Retinal pigment epithelial cell (primary cell): ENCODE measurements at regions not wholly inside any gene's neighbourhood (a gene's known extent, or its start where the extent isn't known, plus 50 kb on each side); places are given as distances from the start of the nearest gene placed in this dataset.
"Not testable (repeated sequence)": the region's sequence is repeated elsewhere in the genome, so short reads cannot be mapped to it uniquely, and the experiment has no call there.

Experiments
- DNase-seq: peaks from one replicate; pipeline ENCODE4 v3.0.0-alpha.2; 2010; ENCODE audit warnings: low read depth
- H3K4me3 ChIP-seq: 2 replicates; pipeline ENCODE4 v1.5.1; 2011; ENCODE audit warnings: mild to moderate bottlenecking, low read length, control low read depth, moderate library complexity
- TF ChIP-seq, protein P1 (sequence below): conservative IDR thresholded peaks from 2 replicates; pipeline ENCODE4 v1.5.1; 2011; ENCODE audit warnings: low read depth, low read length, control low read depth, inconsistent platforms

DNA sequence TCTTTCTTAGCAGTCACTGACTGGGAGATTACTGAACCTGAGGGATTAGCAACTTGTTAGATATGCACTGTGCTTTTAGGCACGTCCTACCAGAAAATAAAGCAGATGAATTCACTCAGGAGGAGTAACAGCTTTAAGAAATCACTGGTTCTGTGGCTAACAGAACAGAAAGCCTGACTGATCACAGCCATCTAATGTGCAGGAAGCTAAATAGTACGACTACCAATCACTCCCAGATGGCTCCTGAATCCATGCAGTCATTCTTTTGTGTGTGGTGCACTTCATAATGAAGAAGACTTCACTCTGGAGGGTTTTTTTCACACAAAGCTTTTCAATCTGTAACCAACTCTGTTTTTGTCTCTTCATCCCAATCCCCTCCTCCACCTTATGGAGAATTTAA is 305.3 kb upstream of the INTU start:
- no peak overlapping the region for H3K4me3 ChIP-seq
- TF ChIP-seq, protein P1, sequence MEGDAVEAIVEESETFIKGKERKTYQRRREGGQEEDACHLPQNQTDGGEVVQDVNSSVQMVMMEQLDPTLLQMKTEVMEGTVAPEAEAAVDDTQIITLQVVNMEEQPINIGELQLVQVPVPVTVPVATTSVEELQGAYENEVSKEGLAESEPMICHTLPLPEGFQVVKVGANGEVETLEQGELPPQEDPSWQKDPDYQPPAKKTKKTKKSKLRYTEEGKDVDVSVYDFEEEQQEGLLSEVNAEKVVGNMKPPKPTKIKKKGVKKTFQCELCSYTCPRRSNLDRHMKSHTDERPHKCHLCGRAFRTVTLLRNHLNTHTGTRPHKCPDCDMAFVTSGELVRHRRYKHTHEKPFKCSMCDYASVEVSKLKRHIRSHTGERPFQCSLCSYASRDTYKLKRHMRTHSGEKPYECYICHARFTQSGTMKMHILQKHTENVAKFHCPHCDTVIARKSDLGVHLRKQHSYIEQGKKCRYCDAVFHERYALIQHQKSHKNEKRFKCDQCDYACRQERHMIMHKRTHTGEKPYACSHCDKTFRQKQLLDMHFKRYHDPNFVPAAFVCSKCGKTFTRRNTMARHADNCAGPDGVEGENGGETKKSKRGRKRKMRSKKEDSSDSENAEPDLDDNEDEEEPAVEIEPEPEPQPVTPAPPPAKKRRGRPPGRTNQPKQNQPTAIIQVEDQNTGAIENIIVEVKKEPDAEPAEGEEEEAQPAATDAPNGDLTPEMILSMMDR, result no peak
- DNase-seq, result peak; percentile 30

DNA sequence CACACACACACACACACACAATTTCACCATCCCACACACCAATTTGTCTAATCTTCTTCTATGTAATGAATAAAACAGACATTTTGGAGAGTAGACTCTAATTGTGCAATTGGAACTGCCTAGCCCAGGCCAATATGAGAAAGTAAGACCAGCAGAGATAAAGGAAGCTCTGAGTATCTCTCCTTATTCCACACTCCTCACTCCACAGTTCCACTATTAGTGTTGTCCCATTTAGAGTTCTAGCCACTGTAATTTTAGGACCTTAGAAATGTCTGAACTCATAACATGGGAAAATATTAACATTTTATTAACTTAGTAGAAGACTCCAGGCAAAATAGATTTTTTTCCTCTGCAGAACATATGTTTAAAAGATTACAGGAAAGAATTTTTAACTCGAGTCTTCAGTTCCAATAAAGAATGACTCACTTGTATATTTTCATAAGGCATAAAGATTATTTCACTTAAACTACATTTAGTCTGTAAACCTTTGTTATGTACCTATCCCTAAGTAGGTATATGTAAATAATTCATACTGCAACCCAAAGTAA is 297.6 kb upstream of the INTU start:
- no peak for DNase-seq
- no peak overlapping the region for H3K4me3 ChIP-seq
- TF ChIP-seq, protein P1, result no peak

DNA sequence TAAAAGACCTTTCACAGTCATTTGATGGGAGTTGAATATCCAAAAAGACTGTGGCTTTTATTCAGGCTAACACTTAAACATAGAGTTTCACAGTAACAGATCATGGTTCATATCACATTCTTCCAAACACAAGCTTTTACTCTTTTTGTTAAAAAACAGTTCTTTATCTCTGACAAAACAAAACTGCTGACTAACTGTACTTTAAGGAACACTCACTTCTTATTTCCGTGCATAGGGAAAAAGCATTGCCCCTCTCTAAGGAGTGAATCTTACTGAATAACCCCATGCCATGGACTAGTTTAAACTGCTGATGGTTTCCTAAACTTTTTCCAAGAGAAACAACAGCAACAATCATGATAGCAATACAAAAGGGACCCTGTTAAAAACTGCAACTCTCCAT is 297.0 kb upstream of the INTU start:
- TF ChIP-seq, protein P1, result no peak
- no peak overlapping the region for H3K4me3 ChIP-seq
- DNase-seq, result no peak

DNA sequence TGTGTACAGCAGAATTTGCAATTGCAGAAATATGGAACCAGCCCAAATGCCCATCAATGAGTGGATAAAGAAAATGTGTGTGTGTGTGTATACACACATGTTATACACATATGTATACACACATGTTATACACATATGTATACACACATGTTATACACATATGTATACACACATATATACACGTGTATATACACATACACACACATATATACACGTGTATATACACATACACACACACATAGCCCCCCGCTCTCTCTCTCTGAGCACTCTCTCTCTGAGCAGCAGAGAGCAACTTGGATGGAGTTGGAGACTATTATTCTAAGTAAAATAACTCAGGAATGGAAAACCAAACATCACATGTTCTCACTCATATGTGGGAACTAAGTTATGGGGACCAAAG is 289.6 kb upstream of the INTU start:
- DNase-seq, H3K4me3 ChIP-seq: not testable (repeated sequence)

DNA sequence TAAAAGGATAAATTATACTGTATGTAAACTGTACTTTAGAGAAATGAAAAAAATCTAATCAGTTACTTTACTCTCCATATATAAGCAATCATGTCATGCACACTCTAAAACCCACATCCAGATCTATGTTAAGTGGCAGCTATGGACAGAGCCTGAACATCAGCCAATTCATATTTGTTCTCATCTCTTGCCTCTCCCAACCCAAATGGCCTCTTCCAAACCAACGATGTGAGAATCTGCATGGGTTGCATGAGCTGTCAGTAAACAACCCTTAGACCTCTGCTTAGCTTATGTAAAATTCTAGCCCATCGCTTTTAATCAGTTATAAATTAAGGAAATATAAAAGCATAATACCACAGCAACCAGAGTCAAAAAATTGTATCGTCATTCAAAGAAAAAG is 288.7 kb upstream of the INTU start:
- TF ChIP-seq, protein P1, result no peak
- DNase-seq, result no peak
- H3K4me3 ChIP-seq, result no peak overlapping the region

DNA sequence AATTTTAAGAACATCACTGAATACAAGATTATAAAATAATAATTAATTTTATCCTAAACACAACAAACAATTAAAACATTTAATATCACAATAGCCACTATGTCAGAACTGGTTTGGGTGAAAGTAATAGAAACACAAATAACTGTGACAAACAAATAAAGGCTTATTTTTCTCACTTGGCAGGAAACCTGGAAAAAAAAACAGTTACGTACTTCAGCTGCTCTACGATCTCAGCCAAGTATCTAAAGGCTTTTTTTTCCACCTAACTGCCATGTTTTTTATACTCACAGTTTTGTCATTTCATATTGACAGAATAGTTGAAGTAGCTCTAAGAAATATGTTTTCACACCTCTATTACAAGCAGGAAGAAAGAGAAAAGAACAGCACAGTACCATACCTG is 284.8 kb upstream of the INTU start:
- no peak overlapping the region for H3K4me3 ChIP-seq
- TF ChIP-seq, protein P1, result no peak
- DNase-seq, result no peak

DNA sequence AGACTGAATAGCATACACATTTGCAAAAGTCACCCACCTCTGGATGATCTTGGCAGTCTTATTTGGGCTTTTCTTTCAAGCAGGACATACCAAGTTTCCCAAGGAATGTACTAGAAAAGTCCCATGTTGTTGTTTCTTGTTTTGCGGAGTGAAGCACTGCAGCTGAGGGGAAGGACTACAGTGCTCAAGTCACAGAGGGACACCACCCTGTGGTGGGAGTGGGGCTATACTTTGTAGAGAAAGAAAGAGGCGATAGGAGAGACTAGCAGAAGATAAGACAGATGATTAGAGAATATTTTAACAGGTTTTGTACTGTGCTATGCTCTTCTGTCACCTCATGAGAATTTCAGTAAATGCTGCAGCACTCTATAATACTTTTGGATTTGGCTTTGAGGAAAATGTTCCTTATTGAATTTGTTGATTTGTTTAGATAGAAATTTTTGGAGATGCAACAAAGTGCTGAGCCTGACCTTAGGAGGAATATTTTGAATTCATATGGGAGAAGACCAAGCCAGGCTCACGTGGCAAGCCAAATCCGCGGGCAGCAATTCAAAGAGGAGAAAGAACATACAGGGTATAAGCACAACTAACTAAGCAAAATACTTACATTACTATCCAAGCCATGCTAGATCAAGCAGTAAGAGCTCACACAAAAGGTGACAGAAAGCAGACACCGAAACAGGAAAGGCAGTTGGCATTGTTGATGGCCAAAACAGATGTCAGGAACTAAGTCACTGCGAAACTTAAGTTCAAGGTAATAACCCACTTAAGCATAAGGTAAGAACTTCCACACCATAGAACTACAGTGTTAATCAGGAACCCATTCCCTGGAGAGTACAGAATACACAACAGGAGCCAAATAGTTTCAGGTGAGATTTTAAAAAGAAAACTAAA is 280.3 kb upstream of the INTU start:
- TF ChIP-seq, protein P1, result no peak
- H3K4me3 ChIP-seq, result no peak overlapping the region
- DNase-seq, result no peak
